OCI-M1 (cell line): ENCODE measurements at regions not wholly inside any gene's neighbourhood (a gene's known extent, or its start where the extent isn't known, plus 50 kb on each side); places are given as distances from the start of the nearest gene placed in this dataset.

ENCODE experiments used
- DNase-seq: peaks from one replicate; lab custom pipeline; 2025; lab: John Stamatoyannopoulos, UW

DNA sequence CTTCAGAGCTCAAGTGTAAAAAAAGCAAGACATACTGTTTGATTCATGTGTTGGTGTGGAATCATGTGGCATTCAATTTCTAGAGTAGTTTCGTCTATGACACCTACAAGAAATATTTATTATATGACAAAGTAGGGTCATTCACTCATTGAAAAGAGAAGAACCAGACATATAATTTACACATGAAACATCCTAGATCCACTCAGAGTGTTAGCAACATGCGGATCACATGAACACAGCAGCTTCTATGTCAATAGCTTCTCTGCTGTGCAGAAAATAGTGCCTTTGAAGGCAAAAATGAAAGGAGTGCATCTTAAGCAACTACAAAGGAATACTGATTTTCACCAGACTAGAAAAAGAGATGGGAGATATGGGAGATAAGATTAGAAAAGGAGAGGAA, 569.8 kb downstream of the RPS29 start:
- DNase-seq: no peak

DNA sequence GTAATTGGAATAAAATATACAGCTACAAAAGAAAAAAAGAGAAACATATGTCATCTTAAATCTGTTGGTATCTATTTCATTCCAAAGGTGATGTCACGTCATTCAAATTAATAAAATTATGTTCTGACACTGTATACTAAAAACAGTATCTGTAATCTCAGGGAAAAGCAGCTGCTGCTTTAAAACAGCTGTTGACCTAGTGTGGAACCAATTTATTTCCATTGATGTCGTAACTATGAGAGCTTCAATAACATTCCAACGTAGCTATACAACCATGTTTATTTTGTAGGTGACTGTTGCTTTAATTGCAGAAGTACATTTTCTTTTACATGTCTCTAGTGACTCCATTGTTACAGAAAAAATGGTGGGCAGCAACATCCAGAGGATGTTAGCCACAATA, 571.7 kb downstream of the RPS29 start:
- DNase-seq: no peak

DNA sequence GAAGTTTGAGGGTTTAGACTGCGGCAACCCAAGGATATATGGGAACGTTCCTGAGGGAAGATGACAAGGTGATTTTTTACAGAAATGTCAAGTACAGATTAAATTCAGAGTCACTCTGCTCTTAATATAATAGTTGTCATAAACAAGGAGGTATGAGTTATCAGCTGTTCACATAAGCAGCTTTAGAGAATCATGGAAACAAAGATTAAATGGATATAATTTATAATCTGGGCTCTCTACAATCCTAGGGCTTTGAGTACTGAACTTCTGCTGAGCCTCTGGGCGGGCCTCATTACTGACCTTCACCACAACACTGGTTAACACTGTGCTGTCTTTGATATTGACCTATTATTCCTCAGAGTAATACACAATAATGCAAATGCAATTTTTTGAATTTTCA, 577.8 kb downstream of the RPS29 start:
- DNase-seq: no peak

DNA sequence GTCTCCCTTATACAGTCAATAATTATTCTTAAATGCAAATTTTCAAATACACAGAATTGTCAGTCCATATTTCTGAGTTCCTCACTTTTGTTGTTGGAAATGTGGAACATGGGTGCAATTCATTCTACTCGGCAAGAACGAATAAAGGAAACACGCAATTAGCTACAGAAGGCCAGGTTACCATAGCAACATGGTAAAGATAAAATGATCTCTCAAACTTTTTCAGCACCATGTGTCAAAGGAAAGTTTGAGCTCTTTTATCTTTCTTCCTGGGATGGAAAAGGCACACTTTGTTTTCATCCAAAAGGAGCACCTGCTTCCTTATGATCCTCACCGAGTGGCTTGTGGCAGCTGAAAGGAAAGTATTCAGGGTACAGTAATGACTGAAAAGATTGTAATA, 595.0 kb downstream of the RPS29 start:
- DNase-seq: no peak

DNA sequence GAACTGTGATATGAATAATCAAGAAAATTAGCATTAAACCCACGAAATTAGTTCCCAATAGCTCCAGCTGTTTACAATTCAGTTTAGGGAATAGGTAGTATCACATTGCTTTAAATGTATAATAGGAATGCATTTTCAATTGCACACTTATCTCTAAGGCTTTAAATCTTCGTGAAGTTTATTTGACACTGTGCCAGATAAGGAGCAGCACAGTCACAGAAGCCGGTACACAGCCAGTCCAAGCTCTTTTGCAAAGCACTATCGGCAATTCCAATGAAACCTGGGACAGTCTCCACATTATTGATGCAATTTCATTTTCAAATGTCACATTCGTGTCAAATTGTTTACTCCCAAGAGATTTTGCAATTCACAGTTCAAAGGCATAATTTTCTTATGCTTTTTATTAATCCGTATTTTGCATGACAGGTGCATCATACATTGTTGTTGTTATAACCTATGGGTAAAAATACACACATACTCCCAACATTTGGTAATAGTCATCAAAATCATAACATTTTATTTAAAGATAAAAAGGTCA, 602.8 kb downstream of the RPS29 start:
- peak; percentile 17 for DNase-seq

DNA sequence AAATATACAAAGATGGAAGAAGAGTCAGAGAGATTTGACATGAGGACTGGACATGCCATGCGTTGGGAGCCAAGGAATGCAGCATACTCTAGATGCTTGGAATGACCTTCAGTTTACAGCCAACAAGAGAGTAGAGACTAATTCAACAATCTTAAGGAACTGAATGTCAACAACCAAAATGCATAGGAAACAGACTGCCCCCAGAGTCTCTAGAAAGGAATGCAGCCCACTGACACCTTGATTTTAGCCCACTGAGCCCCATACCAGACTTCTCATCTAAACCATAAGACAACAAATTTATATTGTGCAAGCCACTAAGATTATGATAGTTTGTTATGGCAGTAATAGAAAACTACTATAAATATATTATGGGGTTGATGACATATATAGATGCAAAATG, 611.2 kb downstream of the RPS29 start:
- DNase-seq: peak; percentile 5

DNA sequence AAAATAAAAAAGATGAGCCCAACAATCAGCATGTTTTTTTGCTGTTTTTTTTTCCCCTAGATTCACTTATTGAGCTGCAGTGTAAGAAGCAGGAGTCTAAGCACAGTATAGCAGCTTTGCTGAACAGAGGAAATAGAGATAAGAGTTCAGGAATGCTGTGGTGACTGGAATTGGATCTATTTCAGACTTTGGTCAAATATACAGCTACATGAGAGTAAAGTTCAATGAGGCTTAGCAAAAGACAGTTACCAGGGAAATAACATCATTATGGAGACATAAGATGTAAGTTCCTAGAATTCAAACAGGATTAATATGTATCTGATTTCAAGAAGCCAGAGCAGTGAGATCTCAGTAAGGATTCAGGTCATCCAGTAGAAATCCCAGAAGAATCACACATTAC, 613.0 kb downstream of the RPS29 start:
- DNase-seq: no peak

DNA sequence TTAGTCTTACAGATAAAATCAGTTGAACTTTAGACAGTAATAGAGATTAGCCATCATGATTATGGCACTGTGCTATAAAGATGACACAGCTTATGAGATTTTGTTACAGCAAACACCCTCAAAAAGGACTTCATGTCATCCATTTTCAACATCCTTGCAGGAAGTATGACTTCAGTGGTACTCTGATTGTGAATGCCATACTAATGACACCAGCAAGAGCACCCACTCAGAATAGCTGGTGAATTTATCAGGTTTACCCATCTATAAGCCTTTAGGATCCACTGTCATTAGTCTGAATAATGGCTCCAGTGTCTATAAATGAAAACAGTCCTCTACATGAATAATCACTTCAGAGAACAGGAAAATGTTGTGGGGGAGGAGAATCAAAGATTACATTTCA, 615.2 kb downstream of the RPS29 start:
- no peak for DNase-seq

DNA sequence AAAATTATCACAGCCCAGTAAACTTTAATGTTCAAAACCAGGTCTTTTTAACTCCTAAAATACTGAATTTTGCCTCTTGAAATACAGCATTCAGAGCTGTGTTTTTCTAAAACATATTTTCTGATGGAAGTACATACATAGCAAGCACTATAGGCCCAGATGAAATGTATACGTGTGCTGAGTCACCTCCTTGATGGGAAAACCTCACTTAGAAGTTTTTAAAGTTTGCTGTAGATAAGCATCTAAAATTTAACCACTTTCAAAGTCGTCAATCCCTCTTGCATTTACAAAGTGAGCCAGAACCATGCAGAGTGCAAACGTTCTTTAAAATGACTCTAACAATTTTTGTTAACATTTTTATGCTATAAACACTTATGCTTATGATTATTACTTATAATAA, 618.8 kb downstream of the RPS29 start:
- DNase-seq: peak; percentile 1

DNA sequence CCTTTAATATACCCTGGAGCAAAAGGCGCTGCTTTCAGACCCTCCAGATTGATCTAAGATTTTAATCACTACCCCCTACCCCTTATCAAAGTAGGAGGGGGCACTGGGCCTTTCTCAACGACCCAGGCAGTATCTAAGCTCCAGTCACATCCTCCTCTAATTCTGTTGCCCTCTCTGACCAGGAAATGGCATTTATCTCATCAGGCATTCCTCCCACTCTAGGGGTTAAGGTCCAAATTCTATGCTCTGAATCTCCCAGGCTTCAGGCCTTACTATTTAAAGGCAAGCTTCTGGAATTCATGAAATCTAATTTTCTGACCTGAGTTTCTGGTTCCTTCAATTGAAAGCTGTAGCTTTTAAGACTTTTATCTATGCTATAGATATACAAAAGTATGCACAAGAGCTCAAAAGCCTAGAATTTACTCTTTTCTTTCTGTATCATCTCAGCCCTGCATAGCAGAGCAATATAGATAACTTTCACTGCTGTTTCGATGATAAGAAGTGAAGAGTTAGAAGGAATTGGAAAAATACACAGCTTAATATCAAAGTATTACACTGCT, 622.9 kb downstream of the RPS29 start:
- DNase-seq: no peak

DNA sequence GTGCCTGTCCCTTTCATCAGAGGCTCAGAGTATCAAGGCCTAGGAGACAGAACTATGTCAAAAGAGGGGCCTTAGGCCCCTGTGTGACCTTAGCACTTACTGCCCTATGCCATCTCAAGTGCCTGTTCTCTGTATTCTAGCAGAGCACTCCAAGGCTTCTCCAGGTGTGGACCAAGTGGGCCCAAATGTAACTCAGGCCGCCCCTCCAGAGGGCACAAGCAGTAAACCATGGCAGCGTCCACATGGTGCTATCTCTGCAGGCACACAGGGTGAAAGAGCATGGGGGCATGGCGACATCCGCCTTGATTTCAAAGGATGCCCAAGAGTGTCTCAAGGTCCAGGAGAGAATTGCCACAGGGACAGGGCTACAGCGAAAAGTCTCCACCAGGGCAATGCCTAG, 628.7 kb downstream of the RPS29 start:
- DNase-seq: no peak

DNA sequence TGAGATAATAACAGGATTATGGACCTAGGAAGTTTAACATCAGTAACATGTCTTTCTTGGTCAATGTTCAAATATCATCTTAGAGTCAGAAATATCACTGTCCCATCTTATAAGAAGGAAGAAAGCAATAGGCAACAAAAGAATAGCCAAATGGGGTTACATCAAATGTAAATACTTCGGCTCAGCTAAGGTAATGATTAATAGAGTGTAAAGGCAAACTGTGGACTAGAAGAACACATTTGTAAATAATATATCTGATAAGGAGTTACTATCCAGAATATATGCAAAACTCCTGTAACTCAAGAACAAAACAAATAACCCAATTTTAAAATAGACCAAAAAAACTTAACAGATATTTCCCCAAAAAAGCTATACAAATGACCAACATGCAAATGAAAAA, 630.3 kb downstream of the RPS29 start:
- no peak for DNase-seq

DNA sequence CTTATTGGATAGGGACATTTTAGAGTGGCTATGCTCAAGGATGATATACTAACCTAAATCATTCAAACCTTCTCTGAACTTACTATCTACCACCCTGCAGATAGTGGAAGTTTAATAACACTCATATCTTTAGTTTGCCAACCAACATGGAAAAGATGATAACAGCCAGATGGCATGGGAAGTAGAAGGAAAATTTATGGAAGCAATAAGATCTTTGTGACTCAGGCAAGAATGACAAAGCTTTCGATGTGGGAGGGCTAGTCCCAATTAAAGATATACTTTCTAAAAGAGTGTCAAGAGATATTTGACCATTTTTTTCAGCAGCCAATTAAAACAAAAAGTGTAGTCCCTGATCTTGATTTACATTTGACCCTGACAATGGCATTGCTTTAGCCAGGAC, 631.7 kb downstream of the RPS29 start:
- no peak for DNase-seq

DNA sequence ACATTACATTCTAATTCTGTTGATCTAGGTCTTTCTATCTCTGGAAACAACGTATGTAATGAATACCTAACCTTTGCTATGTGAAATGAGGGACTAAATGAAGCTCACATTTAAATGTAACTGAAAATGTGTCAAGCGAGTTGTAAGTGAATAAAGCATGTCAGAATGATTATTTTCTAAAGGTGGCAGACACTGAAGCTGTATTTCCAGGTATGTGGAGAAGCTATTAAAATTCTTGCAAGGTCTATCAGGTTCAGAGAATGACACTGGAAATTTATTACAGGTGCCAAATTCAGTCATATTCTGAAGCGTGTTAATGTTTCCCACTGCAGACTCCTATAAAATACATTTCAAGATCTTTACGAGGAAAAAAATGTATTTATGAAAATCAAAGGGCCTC, 641.4 kb downstream of the RPS29 start:
- DNase-seq: no peak

DNA sequence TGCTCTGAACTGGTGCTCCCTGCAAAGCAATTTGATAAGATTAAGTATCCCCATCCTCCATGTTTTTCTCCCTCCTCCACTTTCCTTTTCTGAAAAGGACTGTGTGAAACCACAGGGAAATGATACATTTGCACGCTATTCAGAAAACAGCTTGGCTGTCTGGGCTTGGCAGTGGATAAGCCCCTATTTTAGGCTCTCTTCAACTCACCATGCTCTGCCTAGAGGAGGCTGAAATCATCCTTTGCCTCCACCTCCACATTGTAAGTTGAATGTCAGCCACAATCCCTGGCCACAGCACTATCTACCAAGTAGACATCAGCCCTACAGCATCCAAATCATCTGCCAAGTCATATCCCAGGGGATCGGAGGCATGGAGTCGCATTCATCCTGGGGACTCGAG, 642.3 kb downstream of the RPS29 start:
- no peak for DNase-seq

DNA sequence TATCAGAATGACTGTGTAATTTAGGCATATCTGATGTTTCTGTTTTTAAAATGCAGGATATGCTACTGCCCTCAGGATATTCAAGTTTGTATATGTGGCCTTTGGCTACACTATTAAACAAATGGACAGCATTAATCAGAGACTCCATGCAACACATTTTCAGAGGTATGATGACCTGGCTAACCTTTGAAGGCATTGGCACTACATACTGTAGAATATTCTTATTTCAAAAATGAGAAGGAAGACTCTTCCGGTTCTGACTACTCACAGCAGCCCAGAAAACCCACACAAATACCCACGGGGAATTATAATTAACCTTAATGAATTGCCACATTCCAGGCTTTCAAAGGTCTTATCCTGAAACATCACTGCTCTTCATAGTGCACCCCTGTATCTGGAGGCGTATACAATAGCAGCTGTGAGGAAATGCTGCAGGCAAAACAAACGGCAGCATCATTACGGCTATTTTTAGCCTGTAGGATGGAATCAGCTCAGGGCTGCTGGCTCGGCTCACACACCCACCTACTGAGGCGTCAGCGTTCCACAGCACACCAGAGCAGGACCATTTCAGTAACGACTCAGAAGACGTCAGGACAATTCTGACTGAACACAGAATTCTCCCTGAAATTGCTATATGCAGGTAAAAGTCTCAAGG, 648.5 kb downstream of the RPS29 start:
- DNase-seq: no peak

DNA sequence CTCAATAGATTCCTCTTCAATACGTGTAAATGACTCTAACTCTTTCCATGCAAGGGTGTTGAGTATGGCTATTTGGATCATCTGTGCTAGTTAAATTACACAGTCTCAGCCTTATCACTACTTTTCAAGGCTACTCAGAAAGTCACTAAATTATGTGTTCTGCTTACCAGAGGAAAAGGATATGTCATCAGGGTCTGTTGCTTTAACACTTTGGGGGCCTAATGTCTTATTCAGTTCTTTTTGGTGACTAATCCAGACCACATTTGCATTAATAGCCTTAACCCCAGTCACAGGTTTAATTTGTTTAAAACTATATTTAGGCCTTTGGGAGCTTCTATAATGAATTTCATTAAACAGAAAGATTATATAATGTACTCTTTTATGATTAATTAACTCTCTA, 649.3 kb downstream of the RPS29 start:
- DNase-seq: no peak

DNA sequence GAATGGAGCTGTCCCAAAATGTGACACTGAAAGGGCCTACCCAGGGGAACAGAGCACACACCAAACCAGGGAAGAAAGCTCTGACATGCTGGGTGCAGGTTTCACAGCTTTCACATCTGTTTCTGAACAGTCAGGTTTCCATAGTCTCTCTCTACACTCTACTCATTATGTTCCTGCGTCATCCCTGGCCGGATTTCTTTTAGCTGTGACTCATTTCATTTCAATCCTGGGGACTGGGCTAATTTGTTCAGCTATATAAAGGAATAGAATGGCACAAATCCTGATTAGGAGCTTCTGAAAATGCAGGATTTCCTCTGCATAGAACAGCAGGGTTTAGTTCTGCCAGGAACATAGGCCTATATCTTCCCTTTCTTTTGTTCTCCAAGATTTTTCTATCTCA, 649.8 kb downstream of the RPS29 start:
- DNase-seq: no peak

DNA sequence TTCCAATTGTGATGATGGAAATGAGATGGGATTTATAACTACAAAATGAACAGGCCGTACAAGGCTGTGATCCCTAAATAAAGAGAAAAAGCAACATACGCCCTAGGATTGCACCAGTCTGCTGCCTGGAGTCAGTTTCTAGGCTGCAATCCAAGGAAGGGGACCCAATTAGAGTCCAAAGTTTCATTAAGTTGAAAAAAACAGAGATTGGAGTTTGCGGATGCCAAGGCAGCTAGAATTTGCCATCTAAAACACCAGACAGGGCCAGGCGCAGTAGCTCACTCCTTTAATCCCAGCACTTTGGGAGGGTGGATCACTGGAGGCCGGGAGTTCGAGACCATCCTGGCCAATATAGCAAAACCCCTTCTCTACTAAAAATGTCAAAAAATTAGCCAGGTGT, 661.0 kb downstream of the RPS29 start:
- no peak for DNase-seq

DNA sequence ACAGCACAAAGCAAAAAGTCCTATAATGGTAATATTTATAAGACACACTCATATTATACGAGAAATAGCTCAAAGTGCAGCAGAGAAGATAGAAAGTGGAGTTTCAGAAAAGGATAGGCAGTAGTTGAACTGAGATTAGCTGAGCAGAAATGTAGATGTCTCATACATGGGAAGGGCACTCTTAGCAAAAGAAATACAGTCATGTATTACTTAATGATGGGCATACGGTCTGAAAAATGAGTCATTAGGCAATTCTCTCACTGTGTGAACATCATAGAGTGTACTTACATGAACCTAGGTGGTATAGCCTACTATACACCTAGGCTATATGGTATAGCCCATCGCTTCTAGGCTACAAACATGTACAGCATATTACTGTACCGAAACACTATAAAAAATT, 671.3 kb downstream of the RPS29 start:
- DNase-seq: no peak

DNA sequence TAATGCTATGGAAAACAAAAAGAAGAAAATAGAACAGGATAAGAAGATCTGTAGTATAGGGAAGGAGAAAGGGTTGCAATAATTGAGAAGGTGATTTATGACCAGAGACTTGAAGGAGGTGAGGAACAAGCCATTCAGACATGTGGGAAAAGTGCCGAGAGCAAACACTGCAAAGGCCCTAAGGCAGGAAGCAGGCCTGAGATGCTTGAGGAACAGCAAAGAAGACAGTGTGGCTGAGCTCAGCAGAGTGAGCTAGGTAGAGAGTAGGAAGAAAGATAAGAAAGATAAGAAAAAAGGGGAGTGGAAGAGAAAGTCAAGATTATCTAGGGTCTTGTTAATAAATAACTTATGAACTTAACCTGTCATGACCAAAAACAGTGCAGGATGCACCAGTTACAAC, 671.8 kb downstream of the RPS29 start:
- DNase-seq: no peak

DNA sequence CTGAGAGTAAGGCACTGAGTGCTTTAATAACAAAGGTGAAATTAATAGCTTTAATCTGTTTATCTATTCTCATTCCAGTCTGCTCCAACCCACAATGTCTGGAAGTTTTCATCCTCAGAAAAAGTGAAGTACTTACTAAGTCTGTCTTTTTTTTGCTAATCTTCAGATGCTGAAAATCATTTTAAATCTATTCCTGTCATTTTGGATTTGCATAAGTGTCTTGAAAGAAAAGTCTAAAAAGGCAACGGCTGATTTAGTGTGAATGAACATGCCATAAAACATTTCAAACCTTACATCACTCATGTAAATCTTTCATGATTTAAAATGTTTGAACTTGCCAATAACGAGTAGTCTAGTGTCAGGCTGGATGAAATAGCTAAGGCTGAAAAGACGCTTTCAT, 685.6 kb downstream of the RPS29 start:
- DNase-seq: no peak

DNA sequence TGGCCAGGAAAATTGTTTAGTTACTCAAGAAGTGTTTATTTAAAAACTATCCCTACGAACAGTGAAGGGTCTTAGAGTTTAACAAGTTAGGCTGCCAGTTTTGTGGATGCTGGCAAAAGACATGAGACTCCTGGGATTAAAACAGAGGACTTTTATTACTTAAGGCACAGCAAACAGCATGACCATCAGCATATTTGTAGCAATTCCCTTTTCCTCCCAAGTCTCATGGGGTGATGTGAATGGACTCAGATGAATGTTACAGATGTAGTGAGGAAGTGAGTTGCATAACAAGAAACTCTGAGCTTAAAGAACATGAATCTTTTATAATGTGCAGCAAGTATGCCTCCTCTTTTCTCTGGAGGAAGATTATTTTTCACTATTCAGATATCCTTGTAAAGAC, 695.8 kb downstream of the RPS29 start:
- DNase-seq: no peak

DNA sequence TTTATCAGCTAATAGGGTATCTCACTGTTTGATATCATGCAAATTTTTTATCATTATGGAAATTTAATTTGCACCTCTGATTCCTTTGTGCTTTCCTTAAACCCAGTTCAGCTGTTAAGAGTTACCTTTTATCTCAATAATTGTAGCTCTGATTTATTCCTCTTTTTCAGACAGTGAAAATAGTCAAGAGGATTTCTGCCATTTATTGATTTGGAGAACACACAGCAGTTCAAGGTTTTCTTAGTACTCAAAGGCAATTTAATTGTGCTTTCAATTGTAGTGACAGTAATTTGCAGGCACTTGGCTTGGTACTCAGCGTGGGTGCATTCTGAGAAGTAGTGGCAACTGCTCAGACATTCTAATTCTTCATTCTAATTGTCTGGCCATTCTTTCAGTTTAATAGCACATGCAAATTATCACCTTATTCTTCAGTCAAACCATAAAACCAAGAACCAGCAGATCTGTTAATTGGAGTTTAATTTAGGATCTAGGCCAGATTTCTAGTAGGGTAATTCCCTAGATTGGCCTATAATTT, 709.3 kb downstream of the RPS29 start:
- DNase-seq: no peak
